ENCODE measurements at regions not wholly inside any gene's neighbourhood (a gene's known extent, or its start where the extent isn't known, plus 50 kb on each side); places are given as distances from the start of the nearest gene placed in this dataset.

DNA sequence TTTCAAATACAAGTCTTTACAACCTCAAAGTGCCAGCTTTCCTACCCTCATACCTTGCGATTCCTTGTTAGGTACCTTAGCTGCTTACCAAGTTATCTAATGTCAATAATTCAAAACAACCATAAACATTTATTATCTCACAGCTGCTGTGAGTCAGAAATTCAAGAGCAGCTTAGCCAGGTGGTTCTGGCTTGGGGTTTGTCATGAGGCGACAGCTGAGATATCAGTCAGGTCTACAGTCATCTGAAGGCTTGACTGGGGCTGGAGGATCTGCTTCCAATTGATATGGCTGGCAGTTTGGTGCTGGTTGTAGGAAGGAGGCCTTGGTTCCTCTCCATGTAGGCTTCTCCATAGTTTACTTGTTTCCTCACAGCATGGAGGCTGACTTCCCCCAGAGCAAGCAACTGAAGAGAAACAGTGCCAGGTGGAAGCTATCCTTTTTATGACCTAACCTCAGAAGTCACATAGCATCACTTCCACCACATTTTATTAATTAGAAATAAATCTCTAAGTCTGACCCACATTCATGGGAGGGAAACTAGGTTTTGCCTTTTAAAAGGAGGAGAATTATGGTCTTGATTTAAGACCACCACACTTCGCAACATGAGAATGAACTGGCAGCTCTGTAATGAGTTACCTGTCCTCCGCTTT lies 103.3 kb upstream of the FGGY start:
- TF ChIP-seq, protein P1, sequence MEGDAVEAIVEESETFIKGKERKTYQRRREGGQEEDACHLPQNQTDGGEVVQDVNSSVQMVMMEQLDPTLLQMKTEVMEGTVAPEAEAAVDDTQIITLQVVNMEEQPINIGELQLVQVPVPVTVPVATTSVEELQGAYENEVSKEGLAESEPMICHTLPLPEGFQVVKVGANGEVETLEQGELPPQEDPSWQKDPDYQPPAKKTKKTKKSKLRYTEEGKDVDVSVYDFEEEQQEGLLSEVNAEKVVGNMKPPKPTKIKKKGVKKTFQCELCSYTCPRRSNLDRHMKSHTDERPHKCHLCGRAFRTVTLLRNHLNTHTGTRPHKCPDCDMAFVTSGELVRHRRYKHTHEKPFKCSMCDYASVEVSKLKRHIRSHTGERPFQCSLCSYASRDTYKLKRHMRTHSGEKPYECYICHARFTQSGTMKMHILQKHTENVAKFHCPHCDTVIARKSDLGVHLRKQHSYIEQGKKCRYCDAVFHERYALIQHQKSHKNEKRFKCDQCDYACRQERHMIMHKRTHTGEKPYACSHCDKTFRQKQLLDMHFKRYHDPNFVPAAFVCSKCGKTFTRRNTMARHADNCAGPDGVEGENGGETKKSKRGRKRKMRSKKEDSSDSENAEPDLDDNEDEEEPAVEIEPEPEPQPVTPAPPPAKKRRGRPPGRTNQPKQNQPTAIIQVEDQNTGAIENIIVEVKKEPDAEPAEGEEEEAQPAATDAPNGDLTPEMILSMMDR (IDR thresholded peaks at IDR 0.05; ENCODE audit: poor library complexity), result no peak
- TF ChIP-seq EZH2 (IDR thresholded peaks at IDR 0.05; ENCODE audit: borderline replicate concordance), result no peak
- no peak for TF ChIP-seq EZH2phosphoT487 (IDR thresholded peaks at IDR 0.05; ENCODE audit: low read depth, severe bottlenecking, unreplicated experiment)

Data from hepatocyte (in vitro differentiated cells).